ENCODE measurements at regions not wholly inside any gene's neighbourhood (a gene's known extent, or its start where the extent isn't known, plus 50 kb on each side); places are given as distances from the start of the nearest gene placed in this dataset.
"Not testable (repeated sequence)": the region's sequence is repeated elsewhere in the genome, so short reads cannot be mapped to it uniquely, and the experiment has no call there.

- DNase-seq = peak; percentile 74
Observed at GRCh38 chr5:157997991-157998504, 139.1 kb upstream of the CLINT1 start.

DNA sequence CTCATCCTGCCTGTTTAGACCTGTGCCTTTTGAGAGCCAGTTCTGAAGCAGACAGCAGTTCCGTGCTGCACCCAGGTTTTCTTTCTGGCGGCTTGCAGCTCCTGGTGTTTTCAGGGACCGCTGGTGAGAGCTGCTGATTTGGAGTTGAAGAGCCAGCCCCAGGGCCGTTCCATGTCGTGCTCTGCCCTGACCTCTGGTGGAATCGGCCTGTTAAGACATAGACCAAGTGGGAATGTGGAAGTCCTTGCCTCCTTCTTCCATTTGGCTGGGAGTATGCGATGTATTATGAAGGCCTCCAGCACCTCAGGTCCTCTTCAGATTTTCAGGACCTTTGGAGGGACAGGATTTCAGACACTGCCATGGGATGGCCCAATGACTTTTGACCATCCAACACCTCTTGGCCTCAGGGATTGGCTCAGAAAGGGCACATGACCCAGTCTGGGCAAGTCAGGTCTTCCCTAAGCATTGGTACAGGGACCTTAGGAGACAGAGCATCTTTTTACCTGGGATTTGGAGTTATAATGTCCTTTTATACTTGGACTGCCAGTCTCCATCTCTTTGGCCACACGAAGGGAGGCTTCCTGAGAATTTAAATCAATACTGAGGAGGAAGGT, 136.1 kb upstream of the CLINT1 start:
- peak; percentile 71 for DNase-seq

DNA sequence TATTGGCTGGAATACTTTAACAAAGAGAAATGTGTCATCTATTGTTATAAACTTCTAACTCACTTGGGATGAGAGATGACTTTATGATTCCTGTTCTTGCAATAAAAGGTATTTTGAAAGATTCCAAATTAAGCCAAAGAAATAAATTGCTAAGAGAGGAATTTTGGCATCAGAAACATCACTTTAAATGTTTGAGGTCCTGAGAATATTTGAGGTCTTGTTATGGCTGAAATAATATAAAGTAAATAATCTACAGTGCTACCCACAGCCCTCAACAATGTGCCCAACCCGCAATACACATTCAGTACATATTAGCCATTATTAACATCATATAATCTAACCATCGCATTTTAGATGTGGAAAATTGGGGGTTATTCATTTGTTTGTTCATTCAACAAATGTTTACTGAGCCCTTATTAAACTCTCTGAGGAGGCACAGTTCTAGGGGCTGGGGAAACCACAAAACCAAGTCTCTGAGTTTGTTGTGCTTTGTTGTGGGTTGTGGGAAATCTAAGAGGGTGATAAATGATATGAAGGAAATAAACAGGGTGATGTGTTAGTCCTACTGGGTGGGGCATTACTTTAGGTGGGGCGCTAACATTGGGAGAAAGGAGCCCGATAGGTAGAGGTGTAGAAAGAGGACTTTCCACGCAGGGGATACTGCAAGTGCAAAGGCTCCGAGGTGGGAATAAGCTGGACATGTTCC, 135.2 kb upstream of the CLINT1 start:
- DNase-seq = peak; percentile 61

GRCh38 chr5:157993201-157993600, 134.3 kb upstream of the CLINT1 start:
- no peak for DNase-seq

- DNase-seq = no peak
Observed at GRCh38 chr5:157990583-157991181, 131.7 kb upstream of the CLINT1 start.

GRCh38 chr5:157989296-157989695, 130.4 kb upstream of the CLINT1 start:
- peak; percentile 22 for DNase-seq

- no peak for DNase-seq
Observed at GRCh38 chr5:157987259-157987658, 128.3 kb upstream of the CLINT1 start.

GRCh38 chr5:157986431-157986990, 127.6 kb upstream of the CLINT1 start:
- DNase-seq = no peak

DNA sequence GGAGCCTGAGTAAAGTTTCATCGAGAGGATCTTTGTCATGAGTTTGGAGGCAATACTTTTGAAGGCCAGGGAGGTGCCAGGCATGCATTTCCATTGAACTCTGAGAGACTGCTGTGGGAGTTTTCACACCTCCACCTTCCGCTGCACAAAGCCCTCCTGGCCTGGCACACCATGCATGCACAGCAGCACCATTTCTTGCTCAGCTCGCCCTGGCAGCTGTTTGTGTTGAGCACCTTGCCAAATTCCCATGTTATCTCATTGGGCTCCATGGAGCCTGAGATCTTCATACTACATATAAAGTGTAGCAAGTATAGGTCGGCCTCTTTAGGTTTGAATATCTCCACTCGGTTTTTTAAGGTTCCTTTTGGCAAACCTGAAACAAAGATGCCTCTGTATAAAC, 125.7 kb upstream of the CLINT1 start:
- no peak for DNase-seq

- no peak for DNase-seq
Observed at GRCh38 chr5:157983906-157984551, 125.1 kb upstream of the CLINT1 start.

DNA sequence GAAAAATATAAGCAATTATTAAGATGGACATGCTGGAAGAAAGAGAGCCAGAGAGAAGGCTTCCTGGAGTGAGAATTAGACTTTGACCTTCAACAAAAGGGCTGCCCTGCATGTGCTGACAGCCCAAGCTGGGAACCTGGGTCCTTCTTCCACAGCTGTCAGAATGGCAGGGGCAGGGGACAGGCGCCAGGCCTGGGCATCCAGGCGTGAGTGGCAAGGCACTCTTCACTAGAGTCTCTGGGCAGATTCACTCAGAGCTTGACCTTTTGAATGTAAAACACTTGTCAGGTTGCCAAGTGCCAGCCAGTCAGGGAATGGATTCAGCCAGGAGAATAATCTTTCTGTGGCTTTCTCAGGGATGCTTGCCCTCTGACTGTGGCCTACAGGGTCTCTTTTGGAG, 119.1 kb upstream of the CLINT1 start:
- no peak for DNase-seq

DNA sequence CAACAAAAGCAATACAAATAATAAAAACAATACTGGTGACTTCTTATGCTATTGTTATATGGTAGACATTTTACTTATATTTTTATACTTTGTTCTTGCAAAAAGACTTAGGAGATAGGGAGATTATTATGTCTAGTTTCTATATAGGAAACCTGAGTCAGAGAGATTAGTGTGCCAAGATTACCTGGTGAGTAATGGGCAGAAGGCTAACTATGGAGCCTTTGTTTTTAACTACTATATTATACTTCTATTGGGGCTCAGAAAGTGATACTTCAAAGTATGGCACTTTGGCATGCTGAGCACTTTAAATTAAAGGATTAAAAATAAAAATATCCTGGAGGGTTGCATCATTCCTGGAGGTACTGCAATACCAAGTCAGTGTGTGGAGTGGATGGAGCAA, 117.5 kb upstream of the CLINT1 start:
- no peak for DNase-seq

- no peak for DNase-seq
Observed at GRCh38 chr5:157972579-157972978, 113.6 kb upstream of the CLINT1 start.

GRCh38 chr5:157971571-157972216, 112.7 kb upstream of the CLINT1 start:
- no peak for DNase-seq

GRCh38 chr5:157968570-157968969, 109.6 kb upstream of the CLINT1 start:
- not testable (repeated sequence) for DNase-seq

DNA sequence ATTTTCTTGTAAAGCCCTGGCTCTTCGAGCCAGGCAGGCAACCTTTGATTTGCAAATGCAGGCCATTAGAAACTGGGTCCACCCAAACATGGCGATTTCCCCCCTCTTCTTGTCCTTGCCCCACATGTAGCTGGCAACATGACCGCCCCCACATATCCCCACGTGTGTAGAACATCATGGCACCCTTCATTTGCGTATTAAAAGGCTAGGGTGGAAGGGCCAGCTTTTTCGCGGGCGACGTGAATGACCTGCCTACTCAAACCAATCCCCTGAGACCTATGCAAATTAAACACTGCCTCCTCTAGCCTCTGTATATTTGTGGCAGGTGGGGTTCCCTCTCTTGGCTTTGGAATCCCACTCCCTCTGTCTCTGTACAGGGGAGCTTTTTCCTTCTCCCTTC, 107.0 kb upstream of the CLINT1 start:
- no peak for DNase-seq

GRCh38 chr5:157965040-157965678, 106.2 kb upstream of the CLINT1 start:
- no peak for DNase-seq

GRCh38 chr5:157963761-157964160, 104.8 kb upstream of the CLINT1 start:
- DNase-seq = no peak

DNA sequence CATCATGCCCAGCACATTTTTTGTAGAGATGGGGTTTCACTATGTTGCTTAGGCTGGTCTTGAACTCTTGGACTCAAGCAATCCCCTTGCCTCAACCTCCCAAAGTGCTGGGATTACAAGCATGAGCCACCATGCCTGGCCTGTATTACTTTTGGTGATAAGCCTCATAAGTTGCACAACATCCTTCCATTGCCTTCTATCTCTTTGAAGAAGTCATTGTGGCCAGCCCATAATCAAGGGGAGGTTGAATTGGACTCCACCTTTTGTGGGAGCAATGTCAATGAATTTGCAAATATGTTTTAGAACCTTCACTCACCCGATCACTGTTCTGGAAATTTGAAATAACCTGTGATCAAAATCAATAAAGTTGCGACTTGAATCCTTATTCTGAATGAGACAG, 104.3 kb upstream of the CLINT1 start:
- DNase-seq = no peak

GRCh38 chr5:157962686-157963085, 103.7 kb upstream of the CLINT1 start:
- DNase-seq = not testable (repeated sequence)

GRCh38 chr5:157961896-157962590, 103.1 kb upstream of the CLINT1 start:
- DNase-seq = peak; percentile 35

DNA sequence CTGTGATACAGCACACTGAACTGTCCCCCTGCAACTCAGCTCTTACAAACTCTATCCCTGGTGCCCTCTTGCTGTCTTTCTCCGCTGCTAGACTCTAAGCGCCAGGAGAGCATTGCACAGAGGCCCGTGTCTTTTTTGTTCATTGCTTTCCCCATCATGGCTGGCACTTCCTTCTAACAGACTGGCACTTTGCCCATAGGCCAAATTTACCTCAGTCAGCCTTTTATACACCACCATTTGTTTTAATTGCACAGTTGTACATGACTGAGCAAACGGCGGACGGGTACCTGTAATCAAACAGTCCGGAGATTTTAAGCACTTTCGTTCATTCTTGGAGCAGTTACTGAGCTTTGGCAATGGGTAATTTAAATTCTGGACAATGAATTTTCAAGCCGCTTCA, 102.2 kb upstream of the CLINT1 start:
- DNase-seq = no peak
